ENCODE measurements at regions not wholly inside any gene's neighbourhood (a gene's known extent, or its start where the extent isn't known, plus 50 kb on each side); places are given as distances from the start of the nearest gene placed in this dataset.

- H3K4me3 ChIP-seq (ENCODE audit: low read length) = no peak overlapping the region
- H3K4me2 ChIP-seq (ENCODE audit: low read depth, low read length) = no peak overlapping the region
- TF ChIP-seq, protein P1, sequence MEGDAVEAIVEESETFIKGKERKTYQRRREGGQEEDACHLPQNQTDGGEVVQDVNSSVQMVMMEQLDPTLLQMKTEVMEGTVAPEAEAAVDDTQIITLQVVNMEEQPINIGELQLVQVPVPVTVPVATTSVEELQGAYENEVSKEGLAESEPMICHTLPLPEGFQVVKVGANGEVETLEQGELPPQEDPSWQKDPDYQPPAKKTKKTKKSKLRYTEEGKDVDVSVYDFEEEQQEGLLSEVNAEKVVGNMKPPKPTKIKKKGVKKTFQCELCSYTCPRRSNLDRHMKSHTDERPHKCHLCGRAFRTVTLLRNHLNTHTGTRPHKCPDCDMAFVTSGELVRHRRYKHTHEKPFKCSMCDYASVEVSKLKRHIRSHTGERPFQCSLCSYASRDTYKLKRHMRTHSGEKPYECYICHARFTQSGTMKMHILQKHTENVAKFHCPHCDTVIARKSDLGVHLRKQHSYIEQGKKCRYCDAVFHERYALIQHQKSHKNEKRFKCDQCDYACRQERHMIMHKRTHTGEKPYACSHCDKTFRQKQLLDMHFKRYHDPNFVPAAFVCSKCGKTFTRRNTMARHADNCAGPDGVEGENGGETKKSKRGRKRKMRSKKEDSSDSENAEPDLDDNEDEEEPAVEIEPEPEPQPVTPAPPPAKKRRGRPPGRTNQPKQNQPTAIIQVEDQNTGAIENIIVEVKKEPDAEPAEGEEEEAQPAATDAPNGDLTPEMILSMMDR (IDR thresholded peaks at IDR 0.05; ENCODE audit: low read length) = no peak
- H4K20me1 ChIP-seq (ENCODE audit: insufficient read depth, low read length) = no peaks in the 10 kb centered on the region
- no peaks in the 10 kb centered on the region for H3K79me2 ChIP-seq (ENCODE audit: low read length)
- H3K4me1 ChIP-seq (ENCODE audit: low read length) = 0 out of 2 replicates have a peak, but pooled peaks cover 3% of the 10 kb centered on the region
- no peaks in the 10 kb centered on the region for H3K36me3 ChIP-seq (replicated peaks; ENCODE audit: insufficient read depth, low read length)
- no peaks in the 10 kb centered on the region for H3K9me2 ChIP-seq (replicated peaks; ENCODE audit: insufficient read depth, low read length)
- no peak overlapping the region for H3K9ac ChIP-seq (ENCODE audit: low read length)
- no peaks in the 10 kb centered on the region for H3F3A ChIP-seq (ENCODE audit: insufficient read depth, low read length)
- no peak overlapping the region for H3K27ac ChIP-seq (ENCODE audit: low read length)
- no peaks in the 10 kb centered on the region for H3K9me3 ChIP-seq (replicated peaks; ENCODE audit: insufficient read depth, low read length)
- no peaks in the 10 kb centered on the region for H3K27me3 ChIP-seq (replicated peaks; ENCODE audit: insufficient read depth, low read length)
- DNase-seq = no peak
- H2AFZ ChIP-seq (ENCODE audit: low read length) = no peak overlapping the region
These were observed 150.0 kb downstream of the DNAJB9 start for GRCh38 chr7:108719631-108720030.

GRCh38 chr7:108722561-108722960 lies 152.9 kb downstream of the DNAJB9 start:
- DNase-seq = no peak
- Histone ChIP-seq H3K9me3 (replicated peaks; ENCODE audit: insufficient read depth, low read length) (no peaks in the 10 kb centered on the region), H3K4me2 (ENCODE audit: low read depth, low read length) (no peak overlapping the region), H4K20me1 (ENCODE audit: insufficient read depth, low read length) (no peaks in the 10 kb centered on the region), H3F3A (ENCODE audit: insufficient read depth, low read length) (no peaks in the 10 kb centered on the region), H3K4me3 (ENCODE audit: low read length) (no peak overlapping the region), H3K27ac (ENCODE audit: low read length) (no peak overlapping the region), H3K36me3 (replicated peaks; ENCODE audit: insufficient read depth, low read length) (no peaks in the 10 kb centered on the region), H3K9me2 (replicated peaks; ENCODE audit: insufficient read depth, low read length) (no peaks in the 10 kb centered on the region), H2AFZ (ENCODE audit: low read length) (no peak overlapping the region), H3K79me2 (ENCODE audit: low read length) (no peaks in the 10 kb centered on the region), H3K9ac (ENCODE audit: low read length) (no peak overlapping the region), H3K27me3 (replicated peaks; ENCODE audit: insufficient read depth, low read length) (no peaks in the 10 kb centered on the region), H3K4me1 (ENCODE audit: low read length) (no peaks in the 10 kb centered on the region)
- TF ChIP-seq, protein P1 (IDR thresholded peaks at IDR 0.05; ENCODE audit: low read length) = no peak
- TF ChIP-seq EZH2 (optimal IDR thresholded peaks at IDR 0.05; ENCODE audit: low read depth, low read length) (no peak), EZH2phosphoT487 (IDR thresholded peaks at IDR 0.05; ENCODE audit: low read length) (no peak)

GRCh38 chr7:108723381-108723814 lies 153.7 kb downstream of the DNAJB9 start:
- Histone ChIP-seq H4K20me1 (ENCODE audit: insufficient read depth, low read length) (no peaks in the 10 kb centered on the region), H3F3A (ENCODE audit: insufficient read depth, low read length) (no peaks in the 10 kb centered on the region), H2AFZ (ENCODE audit: low read length) (no peak overlapping the region), H3K9me2 (replicated peaks; ENCODE audit: insufficient read depth, low read length) (no peaks in the 10 kb centered on the region), H3K79me2 (ENCODE audit: low read length) (no peaks in the 10 kb centered on the region), H3K4me1 (ENCODE audit: low read length) (no peaks in the 10 kb centered on the region), H3K27ac (ENCODE audit: low read length) (no peak overlapping the region), H3K4me2 (ENCODE audit: low read depth, low read length) (no peak overlapping the region), H3K9me3 (replicated peaks; ENCODE audit: insufficient read depth, low read length) (no peaks in the 10 kb centered on the region), H3K4me3 (ENCODE audit: low read length) (no peak overlapping the region), H3K36me3 (replicated peaks; ENCODE audit: insufficient read depth, low read length) (no peaks in the 10 kb centered on the region), H3K9ac (ENCODE audit: low read length) (no peak overlapping the region), H3K27me3 (replicated peaks; ENCODE audit: insufficient read depth, low read length) (no peaks in the 10 kb centered on the region)
- no peak for DNase-seq
- no peak for TF ChIP-seq EZH2phosphoT487 (IDR thresholded peaks at IDR 0.05; ENCODE audit: low read length)

DNA sequence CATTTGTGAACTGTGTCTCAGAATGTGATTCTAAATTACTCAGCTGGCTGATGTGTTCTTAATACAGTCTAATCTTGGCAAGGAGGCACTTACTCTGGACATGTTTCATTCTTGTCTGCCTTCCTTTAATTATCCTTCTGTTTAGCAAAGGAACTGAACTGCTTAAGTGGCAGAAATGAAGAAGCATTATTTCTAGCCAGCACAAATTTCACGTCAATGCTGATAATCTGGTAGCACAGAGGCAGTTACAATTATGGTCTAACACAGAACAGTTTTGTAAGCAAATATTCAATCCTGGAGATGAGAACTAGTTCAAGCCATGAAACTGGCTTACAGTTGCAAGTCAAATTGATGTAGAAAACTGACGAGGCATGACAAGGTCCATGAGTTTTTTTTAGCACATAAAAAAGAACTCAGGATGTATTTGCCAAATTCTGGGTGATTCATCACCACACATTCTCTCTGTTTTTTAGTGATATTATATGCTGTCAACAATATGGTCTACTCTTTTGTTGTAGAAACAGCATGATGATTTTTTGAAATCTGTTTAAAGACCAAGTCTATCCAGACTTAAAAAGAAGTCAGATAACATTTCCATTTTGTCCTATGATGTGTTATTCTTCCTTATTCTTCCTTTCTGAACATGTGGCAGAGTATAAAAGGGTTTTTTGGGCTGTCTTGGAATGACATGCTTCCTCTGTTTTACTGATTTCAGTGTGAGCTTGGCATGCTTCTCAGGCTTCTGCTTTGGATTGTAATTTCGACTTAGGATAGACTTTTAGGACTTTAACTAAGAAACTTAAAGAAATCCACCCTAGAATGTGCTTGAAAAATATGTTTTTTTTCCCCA lies 154.8 kb downstream of the DNAJB9 start:
- Histone ChIP-seq H4K20me1 (ENCODE audit: insufficient read depth, low read length) (no peaks in the 10 kb centered on the region), H2AFZ (ENCODE audit: low read length) (no peak overlapping the region), H3K9ac (ENCODE audit: low read length) (no peak overlapping the region), H3F3A (ENCODE audit: insufficient read depth, low read length) (no peaks in the 10 kb centered on the region), H3K79me2 (ENCODE audit: low read length) (no peaks in the 10 kb centered on the region), H3K36me3 (replicated peaks; ENCODE audit: insufficient read depth, low read length) (no peaks in the 10 kb centered on the region), H3K9me3 (replicated peaks; ENCODE audit: insufficient read depth, low read length) (no peaks in the 10 kb centered on the region), H3K27ac (ENCODE audit: low read length) (no peak overlapping the region), H3K4me1 (ENCODE audit: low read length) (no peaks in the 10 kb centered on the region), H3K4me2 (ENCODE audit: low read depth, low read length) (no peak overlapping the region), H3K27me3 (replicated peaks; ENCODE audit: insufficient read depth, low read length) (no peaks in the 10 kb centered on the region), H3K4me3 (ENCODE audit: low read length) (no peak overlapping the region), H3K9me2 (replicated peaks; ENCODE audit: insufficient read depth, low read length) (no peaks in the 10 kb centered on the region)
- TF ChIP-seq EZH2 (optimal IDR thresholded peaks at IDR 0.05; ENCODE audit: low read depth, low read length) (no peak), EZH2phosphoT487 (IDR thresholded peaks at IDR 0.05; ENCODE audit: low read length) (no peak)
- TF ChIP-seq, protein P1 (IDR thresholded peaks at IDR 0.05; ENCODE audit: low read length) = no peak
- no peak for DNase-seq

All from MM.1S (cell line).